Thoracic aorta (tissue), 2 donors: ENCODE measurements at regions not wholly inside any gene's neighbourhood (a gene's known extent, or its start where the extent isn't known, plus 50 kb on each side); places are given as distances from the start of the nearest gene placed in this dataset.
"Not testable (repeated sequence)": the region's sequence is repeated elsewhere in the genome, so short reads cannot be mapped to it uniquely, and the experiment has no call there.

ENCODE experiments used
- ATAC-seq: fragments of 150-250 bp; one replicate; pipeline ENCODE4 v1.8.0; 2017; ENCODE audit warnings: low read depth; ENCODE audit not compliant: insufficient number of reproducible peaks, low FRiP score
- DNase-seq: peaks from one replicate; pipeline ENCODE4 v3.0.0-alpha.2; 2020; ENCODE audit warnings: low spot score
- H3K27ac ChIP-seq, 2 donors: fragments of 200-600 bp; sonication (generic); 1 replicate in 1 of 2; 2 replicates in 1 of 2; pipeline ENCODE4 v1.5.1; 2016; ENCODE audit warnings: mild to moderate bottlenecking in 2 of 2, moderate library complexity in 2 of 2
- H3K27me3 ChIP-seq: fragments of 200-600 bp; sonication (generic); replicated peaks from 2 replicates; pipeline ENCODE4 v1.6.0; 2016; ENCODE audit warnings: mild to moderate bottlenecking; ENCODE audit not compliant: insufficient read depth
- H3K36me3 ChIP-seq: fragments of 200-600 bp; sonication (generic); one replicate; pipeline ENCODE4 v1.5.1; 2016
- H3K4me1 ChIP-seq, 2 donors: fragments of 200-600 bp; sonication (generic); 1 replicate in 1 of 2; 2 replicates in 1 of 2; pipeline versions ENCODE4 v1.5.1 to v1.6.0; 2016; ENCODE audit warnings: low read depth in 2 of 2, mild to moderate bottlenecking in 1 of 2; ENCODE audit not compliant: control insufficient read depth in 1 of 2
- H3K4me3 ChIP-seq: fragments of 200-600 bp; sonication (generic); 2 replicates; pipeline ENCODE4 v1.5.1; 2016; ENCODE audit warnings: mild to moderate bottlenecking
- H3K9me3 ChIP-seq: fragments of 200-600 bp; sonication (generic); 2 replicates; pipeline ENCODE4 v1.5.1; 2016
- CTCF ChIP-seq: fragments of 200-600 bp; sonication (generic); IDR thresholded peaks from one replicate; pipeline ENCODE4 v1.5.1; 2019; ENCODE audit warnings: antibody characterized with exemption

GRCh38 chr2:145905371-145905770 lies 1385.5 kb upstream of the ZEB2 start:
- ATAC-seq (no peak), DNase-seq (no peak)
- H3K27me3 ChIP-seq: no peaks in the 10 kb centered on the region
- H3K27ac ChIP-seq: no peak overlapping the region
- no peaks in the 10 kb centered on the region for H3K4me1 ChIP-seq
- no peak for TF ChIP-seq CTCF
- H3K4me3 ChIP-seq: no peak overlapping the region
- H3K36me3 ChIP-seq: no peaks in the 10 kb centered on the region
- no peaks in the 10 kb centered on the region for H3K9me3 ChIP-seq

- Histone ChIP-seq H3K4me3 (no peak overlapping the region), H3K27ac (no peak overlapping the region), H3K27me3 (no peaks in the 10 kb centered on the region), H3K4me1 (no peaks in the 10 kb centered on the region), H3K36me3 (no peaks in the 10 kb centered on the region), H3K9me3 (no peaks in the 10 kb centered on the region)
- DNase-seq: no peak
- TF ChIP-seq CTCF: no peak
- ATAC-seq: no peak
Observed at GRCh38 chr2:145897151-145897550, 1377.2 kb upstream of the ZEB2 start.

GRCh38 chr2:145887915-145888314 lies 1368.0 kb upstream of the ZEB2 start:
- no peak for TF ChIP-seq CTCF
- H3K27me3 ChIP-seq: no peaks in the 10 kb centered on the region
- H3K36me3 ChIP-seq: no peaks in the 10 kb centered on the region
- H3K4me3 ChIP-seq: no peak overlapping the region
- H3K4me1 ChIP-seq: no peaks in the 10 kb centered on the region
- no peak for ATAC-seq
- no peaks in the 10 kb centered on the region for H3K9me3 ChIP-seq
- DNase-seq: no peak
- no peak overlapping the region for H3K27ac ChIP-seq

GRCh38 chr2:145880997-145881396 lies 1361.1 kb upstream of the ZEB2 start:
- H3K4me3 ChIP-seq, H3K4me1 ChIP-seq, ATAC-seq, H3K36me3 ChIP-seq, H3K27me3 ChIP-seq, DNase-seq, H3K27ac ChIP-seq, H3K9me3 ChIP-seq: not testable (repeated sequence)

- Histone ChIP-seq H3K9me3 (no peaks in the 10 kb centered on the region), H3K4me1 (no peaks in the 10 kb centered on the region), H3K27me3 (no peaks in the 10 kb centered on the region), H3K4me3 (no peak overlapping the region), H3K27ac (no peak overlapping the region), H3K36me3 (no peaks in the 10 kb centered on the region)
- ATAC-seq (no peak), DNase-seq (no peak)
- no peak for TF ChIP-seq CTCF
Observed at GRCh38 chr2:145875016-145875415, 1355.1 kb upstream of the ZEB2 start.

GRCh38 chr2:145874466-145874865 lies 1354.5 kb upstream of the ZEB2 start:
- TF ChIP-seq CTCF: no peak
- Histone ChIP-seq H3K36me3 (no peaks in the 10 kb centered on the region), H3K4me3 (no peak overlapping the region), H3K4me1 (no peaks in the 10 kb centered on the region), H3K9me3 (no peaks in the 10 kb centered on the region), H3K27me3 (no peaks in the 10 kb centered on the region), H3K27ac (no peak overlapping the region)
- ATAC-seq: no peak
- no peak for DNase-seq
